ENCODE measurements at regions not wholly inside any gene's neighbourhood (a gene's known extent, or its start where the extent isn't known, plus 50 kb on each side); places are given as distances from the start of the nearest gene placed in this dataset.

DNA sequence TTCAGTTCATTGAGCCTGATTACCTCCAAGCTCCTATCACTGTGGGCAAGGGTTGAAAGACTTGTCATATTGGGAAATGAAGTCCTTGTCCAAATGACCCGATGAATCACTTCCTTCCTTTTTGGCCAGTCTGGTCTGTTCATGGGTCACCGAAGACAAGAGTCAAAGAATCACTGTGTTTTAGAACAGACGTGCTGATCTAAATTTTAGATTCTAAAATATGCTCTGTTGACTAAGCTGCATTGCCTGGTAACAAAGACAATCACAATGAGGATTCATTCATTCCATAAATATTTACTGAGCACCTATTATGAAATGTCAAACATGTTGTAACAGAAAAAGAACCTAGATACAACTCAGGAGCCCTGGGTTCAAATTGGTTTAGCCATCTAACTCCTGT lies 99.4 kb upstream of the RND3 start:
- no peak for DNase-seq (ENCODE audit: low read depth in 3 of 3)

DNA sequence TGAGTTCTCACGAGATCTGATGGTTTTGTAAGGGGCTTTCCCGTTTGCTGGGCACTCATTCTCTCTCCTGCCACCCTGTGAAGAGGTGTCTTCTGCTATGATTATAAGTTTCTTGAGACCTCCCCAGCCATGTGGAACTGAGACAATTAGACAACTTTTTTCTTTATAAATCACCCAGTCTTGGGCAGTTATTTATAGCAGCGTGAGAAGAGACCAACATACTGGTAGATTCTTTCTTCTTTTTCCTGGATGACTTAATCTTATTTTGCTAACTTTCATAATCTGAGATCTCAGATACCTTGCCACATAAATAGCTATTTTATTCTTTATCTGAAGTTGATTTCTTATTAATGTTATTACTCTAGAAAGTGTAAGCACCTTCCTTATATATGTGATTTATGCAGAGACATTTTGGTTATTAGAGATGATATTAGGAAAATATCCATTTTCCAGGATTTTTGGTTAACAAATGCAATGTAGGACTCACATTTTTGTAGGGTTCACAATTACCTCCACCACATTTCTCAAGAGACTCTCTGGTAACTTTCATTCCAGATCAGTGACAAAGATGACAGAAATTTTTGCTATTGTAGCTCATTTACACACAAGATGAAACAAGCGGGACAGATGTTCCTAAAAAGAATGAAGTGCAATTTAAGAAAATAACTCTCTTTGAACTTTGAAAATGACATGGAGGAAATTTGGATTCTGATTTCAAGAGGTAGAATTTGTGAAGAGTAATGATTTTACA lies 97.9 kb upstream of the RND3 start:
- DNase-seq (ENCODE audit: low read depth in 3 of 3), result no peak

DNA sequence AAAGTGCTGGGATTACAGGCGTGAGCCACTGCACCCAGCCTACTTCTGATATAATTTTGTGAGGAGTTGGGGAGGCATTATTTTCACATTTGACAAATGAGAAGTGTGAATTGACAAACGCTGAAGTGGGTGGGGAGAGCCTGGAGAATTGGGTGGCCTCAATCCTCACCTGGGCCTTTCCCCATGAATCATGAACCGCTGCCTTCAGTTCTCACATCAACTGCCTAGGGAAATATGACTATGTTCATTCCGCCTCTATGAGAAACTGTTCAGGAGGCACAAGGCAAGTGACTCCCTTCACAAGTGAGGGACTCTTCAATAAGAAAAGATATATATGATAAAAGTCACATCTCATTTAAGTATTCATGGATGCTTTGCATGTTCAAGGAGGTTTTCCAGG lies 96.6 kb upstream of the RND3 start:
- DNase-seq (ENCODE audit: low read depth in 3 of 3), result no peak

DNA sequence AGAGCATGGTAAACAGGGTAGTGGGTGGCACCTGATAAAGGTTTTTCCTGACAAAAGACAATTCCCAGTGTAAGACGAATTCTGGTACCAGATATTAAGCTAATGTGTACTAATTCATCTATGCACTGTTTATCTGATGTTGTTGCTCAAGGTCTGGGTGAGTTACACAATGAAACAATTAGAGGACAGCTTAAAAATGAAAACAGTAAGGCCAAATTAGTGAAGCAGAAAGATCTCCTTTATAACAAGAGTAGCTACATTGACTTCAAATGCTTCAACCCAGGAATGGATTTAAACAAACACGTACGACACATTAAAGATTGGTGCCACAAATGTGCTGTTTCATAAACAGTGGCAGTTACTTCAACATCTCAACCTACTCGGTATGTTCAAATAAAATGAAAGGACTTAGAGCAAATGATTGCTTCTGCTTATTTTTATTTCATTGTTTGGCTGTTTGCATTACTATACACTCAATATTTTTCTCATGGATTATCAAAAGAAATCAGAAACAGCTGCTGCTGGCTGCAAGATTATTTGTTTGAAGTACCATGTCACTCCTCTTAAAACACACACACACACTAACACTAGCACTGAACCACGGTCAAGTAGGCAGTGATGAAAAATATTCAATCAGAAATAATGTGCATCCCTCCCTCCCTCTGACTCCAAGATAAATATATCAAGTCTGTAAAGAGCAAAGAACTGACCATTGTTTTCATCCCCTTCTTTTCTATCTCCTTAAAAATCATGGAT lies 94.4 kb upstream of the RND3 start:
- no peak for DNase-seq (ENCODE audit: low read depth in 3 of 3)

DNA sequence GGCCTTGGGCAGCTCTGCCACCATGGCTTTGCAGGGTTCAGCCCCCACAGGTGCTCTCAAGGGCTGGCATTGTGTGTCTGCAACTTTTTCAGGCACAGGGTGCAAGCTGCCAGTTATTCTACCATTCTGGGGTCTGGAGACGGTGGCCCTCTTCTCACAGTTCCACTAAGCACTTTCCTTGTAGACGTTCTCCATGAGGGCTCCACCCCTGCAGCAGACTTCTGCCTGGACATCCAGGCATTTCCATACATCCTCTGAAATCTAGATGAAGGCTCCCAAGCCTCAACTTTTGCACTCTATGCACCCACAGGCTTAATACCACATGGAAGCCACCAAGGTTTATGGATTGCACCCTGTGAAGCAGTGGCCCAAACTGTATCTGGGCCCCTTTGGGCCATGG lies 91.0 kb upstream of the RND3 start:
- DNase-seq (ENCODE audit: low read depth in 3 of 3), result no peak

DNA sequence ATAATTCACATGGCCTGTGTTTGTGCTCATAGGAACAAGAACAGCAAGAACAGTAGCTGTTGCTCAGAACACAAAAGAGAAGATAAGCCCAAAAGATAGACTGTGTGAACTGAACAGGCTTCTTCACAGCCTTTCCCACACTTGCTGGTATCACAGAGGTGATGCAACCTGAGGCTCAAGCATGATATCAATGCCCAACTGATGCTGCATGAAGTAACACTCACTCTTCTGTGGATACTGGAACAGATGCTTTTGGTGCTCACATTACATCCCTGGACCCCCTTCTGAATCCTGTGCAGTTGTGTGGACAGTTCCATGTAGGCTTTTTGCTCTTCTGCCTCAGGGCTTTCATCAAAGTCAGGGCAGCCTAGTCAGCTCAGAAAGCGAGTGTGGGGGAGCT lies 88.4 kb upstream of the RND3 start:
- no peak for DNase-seq (ENCODE audit: low read depth in 3 of 3)

DNA sequence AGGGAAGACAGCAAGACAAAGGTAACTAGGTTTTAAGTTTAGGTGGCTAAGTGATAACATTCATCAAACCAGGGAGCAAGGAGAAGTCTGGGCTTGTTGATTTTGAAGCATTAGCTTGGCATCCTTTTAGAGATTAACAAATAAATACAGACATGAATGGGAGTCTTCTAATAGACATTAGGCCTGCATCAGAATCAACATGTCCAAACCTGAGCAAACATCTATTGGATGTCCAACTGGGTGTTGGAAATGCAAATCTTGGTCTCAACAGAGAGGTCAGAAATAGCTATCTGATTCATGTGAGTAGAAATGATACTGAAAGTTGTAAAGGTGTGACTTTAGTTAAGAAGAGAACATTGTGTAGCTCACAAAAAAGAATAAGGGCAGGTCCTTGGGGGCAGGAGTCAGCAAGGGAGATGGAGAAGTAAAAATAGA lies 85.5 kb upstream of the RND3 start:
- DNase-seq (ENCODE audit: low read depth in 3 of 3), result no peak

DNA sequence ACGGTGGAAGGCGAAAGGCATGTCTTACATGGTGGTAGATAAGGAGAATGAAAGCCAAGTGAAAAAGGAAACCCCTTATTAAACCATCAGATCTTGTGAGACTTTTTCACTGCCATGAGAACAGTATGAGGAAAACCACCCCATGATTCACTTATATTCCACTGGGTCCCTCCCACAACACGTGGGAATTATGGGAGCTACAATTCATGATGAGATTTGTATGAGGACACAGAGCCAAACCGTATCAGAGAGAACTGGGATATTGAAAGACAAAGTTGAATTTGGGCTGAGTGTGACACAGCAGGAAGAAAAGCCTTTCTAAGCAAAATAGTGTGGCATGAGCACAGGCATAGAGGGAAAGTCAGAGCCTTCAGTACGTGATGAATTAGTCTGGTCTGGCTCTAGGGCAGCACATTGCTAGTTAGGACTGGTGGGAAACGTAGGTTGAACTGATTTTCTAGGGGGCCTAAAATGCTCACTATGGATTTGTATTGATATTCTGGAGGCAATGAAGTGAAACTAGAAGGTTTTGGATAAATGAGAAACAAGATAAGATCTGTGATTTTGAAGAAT lies 84.8 kb upstream of the RND3 start:
- no peak for DNase-seq (ENCODE audit: low read depth in 3 of 3)

DNA sequence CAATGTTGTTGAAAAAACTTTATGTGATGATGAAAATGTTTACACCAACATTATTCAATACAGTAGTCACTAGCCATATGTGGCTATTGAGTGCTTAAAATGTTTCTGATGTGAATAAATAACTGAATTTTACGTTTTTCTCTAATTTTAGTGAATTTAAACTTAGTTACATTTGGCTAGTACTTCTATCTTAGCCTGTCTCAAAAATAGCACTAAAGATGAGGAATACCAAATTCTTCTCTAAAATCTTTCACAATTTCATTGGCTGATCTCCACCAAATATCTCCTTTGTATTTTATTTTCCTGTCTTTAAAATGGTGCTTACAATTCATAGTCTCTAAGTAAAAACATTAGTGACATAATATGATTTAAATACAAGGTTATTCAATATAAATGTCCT lies 83.7 kb upstream of the RND3 start:
- DNase-seq (ENCODE audit: low read depth in 3 of 3), result no peak

DNA sequence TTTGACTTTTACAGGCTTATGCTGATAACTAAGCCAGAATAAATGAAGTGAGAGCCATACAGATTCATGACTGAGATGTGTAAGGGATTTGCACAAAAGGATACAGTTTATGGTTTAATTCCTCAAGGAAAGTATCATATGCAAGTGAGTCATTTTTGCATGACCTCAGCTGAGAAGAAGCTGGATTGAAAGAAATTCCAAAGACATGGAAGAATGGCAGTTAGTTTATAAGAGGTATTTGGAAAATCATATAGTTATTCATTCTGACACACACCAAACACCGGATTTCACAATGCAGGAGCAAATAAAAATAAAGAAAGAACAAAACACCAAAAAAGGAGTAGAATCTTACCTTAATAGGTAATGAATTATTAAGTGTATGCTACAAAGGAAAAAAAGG lies 83.2 kb upstream of the RND3 start:
- no peak for DNase-seq (ENCODE audit: low read depth in 3 of 3)

DNA sequence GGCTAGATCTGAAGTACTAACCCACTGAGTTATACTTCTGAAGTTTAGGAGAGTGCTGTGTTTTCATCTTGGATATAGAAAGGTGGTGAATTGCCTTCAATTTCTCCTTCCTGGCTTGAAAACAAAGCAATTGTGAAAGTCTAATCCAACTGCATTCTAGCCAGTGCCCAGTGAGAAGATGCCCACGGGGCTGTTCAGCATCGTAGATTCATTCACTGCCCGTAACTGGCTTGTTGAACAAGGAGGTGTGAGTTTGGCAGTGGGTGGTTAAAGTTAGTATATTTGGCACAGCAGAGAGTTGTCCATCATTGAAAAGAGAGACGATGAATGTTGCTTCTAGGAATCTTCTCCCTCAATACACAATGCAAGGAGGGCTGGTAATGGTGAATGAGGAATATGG lies 82.3 kb upstream of the RND3 start:
- no peak for DNase-seq (ENCODE audit: low read depth in 3 of 3)

DNA sequence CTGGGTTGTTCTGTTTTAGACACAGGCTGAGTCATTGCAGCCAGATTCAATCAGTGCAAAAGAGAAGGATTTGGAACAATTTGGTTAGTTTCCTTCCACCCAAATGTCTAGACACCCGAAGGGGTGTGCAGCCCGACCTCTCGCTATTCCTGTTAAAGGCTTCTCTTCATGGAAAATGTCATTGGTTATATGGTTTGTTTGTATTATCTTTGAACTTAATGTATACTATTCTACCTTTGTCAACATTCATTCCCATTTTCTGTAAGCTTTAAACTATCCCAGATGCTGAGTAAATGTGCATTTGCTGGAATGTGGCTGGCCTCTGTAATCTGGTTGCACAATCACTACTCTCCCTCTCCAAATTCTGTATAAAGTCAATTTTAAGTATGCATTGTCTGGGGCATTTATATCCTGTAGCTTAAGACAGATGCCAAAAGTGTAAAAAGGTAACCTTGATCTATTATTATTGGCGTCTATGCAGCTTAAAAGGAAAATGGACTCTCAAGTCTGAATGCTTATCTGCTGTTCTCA lies 80.4 kb upstream of the RND3 start:
- no peak for DNase-seq (ENCODE audit: low read depth in 3 of 3)

DNA sequence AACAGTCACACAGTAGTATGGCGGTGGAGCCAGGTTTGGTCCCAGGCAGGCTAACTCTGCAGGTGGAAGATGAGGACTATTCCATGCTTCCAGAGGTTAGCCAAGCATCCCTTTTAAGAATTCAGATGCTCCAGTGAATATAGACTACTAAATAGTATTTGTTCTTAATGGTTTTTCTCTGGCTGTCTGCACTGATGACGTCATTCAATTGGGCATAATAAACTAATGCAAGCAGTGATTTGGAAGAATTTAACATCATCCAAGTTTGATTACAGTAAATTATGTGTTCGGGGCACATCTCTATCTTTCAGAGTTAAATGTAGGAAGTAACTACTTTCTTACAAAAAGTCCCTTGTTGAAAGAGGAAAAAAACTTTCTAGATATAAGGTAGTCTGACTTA lies 78.8 kb upstream of the RND3 start:
- DNase-seq (ENCODE audit: low read depth in 3 of 3), result no peak

DNA sequence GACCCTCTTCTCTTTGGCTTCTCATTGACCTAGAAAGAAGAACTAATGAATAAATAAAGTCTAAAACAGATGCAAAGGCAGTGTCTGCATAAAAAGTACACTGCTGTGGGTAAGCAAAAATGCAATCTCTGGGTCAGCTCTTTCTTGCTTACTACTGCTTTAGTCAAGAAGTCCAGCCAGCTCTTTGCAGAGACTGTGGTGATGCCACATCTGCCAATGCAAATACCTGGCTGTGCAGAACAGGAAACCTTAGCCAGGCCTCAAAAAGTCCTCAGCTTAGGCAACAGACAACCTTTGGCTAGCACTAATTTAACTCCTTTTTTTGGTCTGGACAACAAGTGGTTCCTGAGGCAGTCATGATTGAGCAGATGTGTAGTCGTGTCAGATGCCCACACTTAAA lies 73.6 kb upstream of the RND3 start:
- DNase-seq (ENCODE audit: low read depth in 3 of 3), result no peak

DNA sequence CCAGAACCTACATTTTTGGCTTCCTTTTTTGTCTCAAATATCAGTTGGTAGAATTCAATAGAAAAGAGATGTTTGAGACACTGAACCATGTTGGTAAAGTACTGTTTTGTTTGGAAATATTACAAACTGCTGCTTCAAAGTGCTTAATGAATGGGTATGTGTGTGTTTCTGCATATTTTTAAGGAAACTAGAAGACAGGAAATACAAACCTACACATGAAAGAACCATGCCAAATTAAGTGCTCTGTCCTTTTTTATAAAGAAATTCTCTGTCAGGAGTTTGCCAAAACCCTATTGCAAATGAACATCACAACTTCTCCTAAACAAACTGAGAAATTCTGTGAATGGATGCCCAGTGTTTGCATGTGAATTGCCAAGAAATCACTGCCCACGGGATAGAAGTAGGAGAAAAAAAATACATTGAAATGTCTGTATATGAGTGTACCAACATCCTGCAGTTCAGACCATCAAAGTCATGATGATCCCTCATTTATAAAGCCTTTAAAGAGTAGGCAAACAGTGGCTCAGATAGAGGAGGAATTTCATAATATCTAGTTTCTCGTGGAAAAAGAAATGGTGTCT lies 69.6 kb upstream of the RND3 start:
- DNase-seq (ENCODE audit: low read depth in 3 of 3), result no peak

DNA sequence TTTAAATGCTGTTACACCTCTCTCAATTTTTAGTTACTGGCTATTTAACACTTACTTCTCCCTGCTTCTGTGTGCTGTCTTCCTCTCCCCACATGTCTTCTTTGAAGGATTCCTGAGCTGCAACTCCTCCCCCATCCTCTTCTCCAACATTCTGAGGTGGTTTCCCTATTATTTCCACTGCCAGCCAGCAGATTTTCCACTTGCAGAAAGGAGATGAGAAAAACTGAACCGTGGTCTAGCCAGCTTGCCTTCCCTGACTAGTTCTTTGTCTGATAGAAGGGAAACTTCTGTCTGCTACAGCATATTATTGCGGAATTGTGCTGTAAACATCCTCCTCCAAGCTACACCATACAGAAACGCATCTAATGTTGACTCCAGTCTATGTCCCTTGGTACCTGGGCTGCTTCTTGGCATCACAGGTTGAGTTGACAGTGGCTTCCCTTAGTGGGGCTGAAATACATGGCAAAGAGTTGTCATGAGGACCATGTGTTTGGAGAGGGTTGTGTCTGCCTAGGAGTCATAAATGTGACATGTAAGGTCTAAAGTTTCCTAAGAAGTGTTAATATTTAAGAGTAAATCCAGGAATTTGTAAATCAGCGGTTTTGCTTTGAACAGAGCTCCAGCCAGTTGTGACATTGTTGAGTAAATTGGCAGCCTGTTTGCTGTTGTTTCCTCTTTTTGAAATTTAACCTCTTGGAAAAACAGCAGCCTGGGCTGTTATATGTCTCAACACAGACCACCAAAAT lies 68.3 kb upstream of the RND3 start:
- no peak for DNase-seq (ENCODE audit: low read depth in 3 of 3)

DNA sequence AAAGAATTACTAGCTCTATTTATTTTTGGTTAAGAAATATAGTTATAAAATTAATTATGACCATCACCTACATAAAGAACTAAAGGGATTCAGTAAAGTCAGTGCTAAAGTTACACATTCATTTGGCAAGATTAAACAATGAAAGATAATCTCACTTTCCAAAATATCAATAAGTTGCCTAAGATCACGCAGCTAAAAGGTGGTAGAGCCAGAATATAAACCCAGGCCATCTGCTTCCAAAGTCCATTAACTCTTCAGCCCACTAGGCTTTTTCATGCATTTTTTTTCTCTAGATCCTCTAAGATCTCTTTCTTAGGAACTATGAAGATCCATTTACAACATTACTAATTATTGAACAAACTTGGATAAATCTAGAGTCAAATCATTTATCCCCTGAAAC lies 66.6 kb upstream of the RND3 start:
- DNase-seq (ENCODE audit: low read depth in 3 of 3), result no peak

DNA sequence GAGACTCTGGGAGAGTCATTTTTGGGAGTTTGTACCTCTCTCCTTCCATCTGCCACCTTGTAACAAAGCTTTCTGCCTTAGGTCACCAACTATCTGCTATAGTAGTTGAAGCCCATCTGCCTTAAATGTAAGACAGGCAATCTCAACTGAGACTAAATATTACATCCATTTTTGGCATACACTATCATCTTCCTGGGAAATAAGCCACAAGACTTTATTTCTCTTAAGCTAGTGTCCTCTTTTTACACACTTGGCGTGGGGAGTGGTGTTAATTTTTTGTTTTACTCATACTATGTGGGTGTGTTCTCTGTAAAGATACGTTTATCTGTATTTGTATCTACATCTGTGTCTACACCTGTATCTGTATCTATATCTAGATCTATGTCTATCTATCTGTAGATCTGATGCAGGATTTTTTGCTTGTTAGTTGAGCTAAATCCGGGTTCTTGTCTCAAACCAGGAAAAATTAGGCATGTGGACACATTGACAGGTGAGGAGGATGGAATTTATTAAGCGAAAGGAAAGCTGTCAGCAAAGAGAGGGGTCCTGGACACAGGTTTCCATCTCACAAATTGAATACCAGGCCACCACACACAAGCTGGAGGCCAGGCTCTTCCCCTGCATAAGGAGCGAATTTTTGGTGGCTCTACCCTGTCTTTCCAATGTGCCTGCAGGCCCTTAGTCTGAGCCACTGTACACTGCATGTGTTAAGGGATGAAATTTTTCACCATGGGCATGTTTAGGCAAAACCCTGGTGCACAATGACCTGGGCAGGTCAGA lies 64.8 kb upstream of the RND3 start:
- DNase-seq (ENCODE audit: low read depth in 3 of 3), result no peak

DNA sequence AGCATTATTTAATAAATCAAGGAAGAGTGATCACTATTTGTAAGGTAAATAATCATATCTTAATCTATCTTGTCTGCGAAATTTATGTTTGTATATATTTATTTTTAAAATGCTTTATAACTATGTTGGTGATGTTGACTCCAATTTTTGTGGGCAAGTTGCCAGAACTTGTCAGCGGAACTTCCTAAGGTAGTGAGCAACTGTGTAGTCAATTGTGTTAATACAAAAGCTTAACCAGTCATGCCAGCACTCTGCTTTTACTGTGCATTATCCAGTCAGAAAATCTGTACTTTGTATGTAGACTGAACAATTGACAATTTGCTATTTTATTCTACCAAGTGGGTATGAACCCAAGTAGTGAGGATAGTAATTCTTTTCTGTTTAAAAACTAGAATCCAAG lies 61.9 kb upstream of the RND3 start:
- DNase-seq (ENCODE audit: low read depth in 3 of 3), result no peak

DNA sequence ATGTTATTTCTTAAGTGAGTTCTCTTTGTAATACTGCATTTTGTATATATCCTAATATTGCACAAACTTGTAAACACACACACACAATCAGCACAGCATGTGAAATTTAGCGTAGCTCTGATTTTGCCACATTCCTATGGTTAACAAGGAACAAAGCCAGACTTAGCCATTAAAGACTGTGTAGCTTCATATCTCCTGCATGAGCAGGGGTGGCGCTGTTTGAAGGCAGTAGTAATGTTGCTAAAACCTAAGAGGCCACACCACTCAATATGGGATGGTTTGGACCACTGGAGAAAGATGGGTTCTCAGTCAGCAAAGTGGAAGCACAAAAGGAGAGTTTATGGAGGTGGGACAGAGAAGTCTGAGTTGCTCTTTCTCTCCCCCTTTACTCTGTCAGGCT lies 61.1 kb upstream of the RND3 start:
- no peak for DNase-seq (ENCODE audit: low read depth in 3 of 3)

DNA sequence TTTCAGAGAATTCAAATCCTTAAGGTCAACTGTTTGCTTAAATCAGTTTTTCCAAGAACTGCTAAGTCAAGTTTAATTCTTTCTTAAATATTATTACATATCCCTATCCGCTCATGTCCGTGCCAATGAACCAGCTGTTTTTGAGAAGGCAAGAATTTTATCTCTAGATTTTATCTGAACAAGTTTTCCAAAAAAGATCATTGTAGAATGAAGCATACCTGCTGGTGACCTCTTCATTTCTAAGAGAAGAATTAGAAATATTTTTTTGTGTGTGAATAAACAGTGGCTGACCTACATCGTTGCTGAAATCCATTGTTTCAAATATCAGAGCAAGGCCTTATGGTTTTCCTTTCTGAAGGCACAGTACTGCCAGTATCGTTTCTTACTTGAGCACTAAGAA lies 58.4 kb upstream of the RND3 start:
- no peak for DNase-seq (ENCODE audit: low read depth in 3 of 3)

Measured in stimulated activated CD4-positive, alpha-beta T cell treated with anti-CD3 and anti-CD28 coated beads, TNF-alpha, amount 100 ng/mL, for 24 hours (primary cell).